GF-D8 (cell line): ENCODE measurements at regions not wholly inside any gene's neighbourhood (a gene's known extent, or its start where the extent isn't known, plus 50 kb on each side); places are given as distances from the start of the nearest gene placed in this dataset.
"Not testable (repeated sequence)": the region's sequence is repeated elsewhere in the genome, so short reads cannot be mapped to it uniquely, and the experiment has no call there.

Source experiments
- DNase-seq: peaks from one replicate; lab custom pipeline; 2025; lab: John Stamatoyannopoulos, UW

- DNase-seq = no peak
Measured at GRCh38 chr1:214715126-214715525, 112.1 kb downstream of the CENPF start.

GRCh38 chr1:214717351-214717750 lies 114.4 kb downstream of the CENPF start:
- no peak for DNase-seq

GRCh38 chr1:214718724-214719123 lies 115.7 kb downstream of the CENPF start:
- no peak for DNase-seq

DNA sequence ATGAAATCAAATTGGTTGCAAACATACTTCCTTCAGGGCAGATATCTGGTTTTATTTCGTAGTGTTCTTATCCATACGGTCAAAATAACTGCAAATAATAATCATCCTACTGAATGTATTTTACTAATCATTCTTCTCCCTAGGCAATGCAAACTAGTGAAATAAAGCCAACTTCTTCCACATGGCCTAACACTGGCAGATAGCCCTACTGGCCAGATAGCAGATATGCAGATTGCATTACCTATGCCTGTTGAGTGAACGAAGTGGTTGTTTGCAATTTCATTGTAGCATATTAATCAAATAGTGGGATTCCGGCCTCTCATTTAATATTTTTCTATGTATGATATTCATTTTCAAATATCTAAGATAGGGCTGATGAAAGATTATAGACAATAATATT lies 116.2 kb downstream of the CENPF start:
- no peak for DNase-seq

DNA sequence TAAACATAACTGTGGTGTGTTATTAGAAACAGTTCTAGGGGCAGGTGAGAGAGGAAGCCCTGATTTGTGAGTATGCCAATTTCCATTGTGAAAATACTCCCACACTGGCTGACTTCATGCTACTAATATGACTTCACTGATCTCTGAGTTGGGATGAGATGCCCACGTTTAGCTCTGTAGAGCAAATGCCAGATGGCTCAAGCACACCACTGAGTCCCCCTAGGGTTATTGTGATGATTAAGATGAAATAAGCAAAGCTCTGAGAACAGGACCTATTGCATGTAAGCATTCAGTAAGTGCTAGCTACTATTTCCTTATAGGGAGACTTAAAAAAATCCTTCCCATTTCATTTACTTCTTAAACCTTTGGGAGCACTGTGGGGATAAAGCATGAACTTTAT lies 117.6 kb downstream of the CENPF start:
- DNase-seq = no peak

- no peak for DNase-seq
Measured at GRCh38 chr1:214727274-214727673, 124.3 kb downstream of the CENPF start.

DNA sequence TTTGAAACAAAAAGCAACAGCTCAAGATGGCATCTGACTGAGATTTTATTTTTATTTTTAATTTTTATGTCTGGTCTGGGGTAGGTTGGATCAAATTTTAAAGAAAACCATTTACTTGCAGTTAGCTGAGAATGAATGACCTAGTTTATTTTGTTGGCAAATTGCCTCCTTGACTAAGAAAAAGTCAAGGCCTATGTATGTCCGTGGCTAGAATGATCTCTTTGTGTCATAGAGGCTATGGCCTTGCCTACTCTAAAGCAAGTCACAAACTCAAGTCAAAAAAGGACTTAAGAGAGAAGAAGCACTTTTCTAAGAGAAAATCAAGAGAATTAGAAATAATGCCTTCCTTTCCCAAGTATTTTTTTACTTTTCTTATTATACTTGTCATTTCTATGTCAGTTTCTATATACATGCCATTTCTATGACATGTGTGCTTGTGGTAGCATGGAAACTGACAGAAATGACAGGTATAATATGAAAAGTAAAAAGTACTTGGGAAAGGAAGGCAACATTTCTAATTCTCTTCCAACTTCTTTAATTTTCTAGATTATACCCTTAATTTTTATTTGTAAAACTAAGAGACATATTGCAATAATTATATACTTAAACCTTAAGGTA lies 136.7 kb downstream of the CENPF start:
- no peak for DNase-seq

- DNase-seq = no peak
Measured at GRCh38 chr1:214740471-214740870, 137.5 kb downstream of the CENPF start.

- DNase-seq = no peak
Measured at GRCh38 chr1:214747050-214747635, 144.1 kb downstream of the CENPF start.

GRCh38 chr1:214753236-214753852 lies 150.3 kb downstream of the CENPF start:
- DNase-seq = no peak

GRCh38 chr1:214761030-214761429 lies 158.0 kb downstream of the CENPF start:
- no peak for DNase-seq

DNA sequence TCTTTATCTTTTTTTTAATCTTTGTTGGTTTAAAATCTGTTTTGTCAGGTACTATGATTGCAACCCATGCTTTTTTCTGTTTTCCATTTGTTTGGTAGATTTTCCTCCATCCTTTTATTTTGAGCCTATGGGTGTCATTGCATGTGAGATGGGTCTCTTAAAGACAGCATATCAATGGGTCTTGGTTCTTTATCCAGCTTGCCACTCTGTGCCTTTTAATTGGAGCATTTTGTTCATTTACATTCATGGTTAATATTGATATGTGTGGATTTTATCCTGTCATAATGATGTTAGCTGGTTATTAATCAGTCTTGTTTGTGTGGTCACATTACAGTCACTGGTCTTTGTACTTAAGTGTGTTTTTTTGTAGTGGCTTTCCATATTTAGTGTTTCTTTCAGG lies 159.9 kb downstream of the CENPF start:
- no peak for DNase-seq

DNA sequence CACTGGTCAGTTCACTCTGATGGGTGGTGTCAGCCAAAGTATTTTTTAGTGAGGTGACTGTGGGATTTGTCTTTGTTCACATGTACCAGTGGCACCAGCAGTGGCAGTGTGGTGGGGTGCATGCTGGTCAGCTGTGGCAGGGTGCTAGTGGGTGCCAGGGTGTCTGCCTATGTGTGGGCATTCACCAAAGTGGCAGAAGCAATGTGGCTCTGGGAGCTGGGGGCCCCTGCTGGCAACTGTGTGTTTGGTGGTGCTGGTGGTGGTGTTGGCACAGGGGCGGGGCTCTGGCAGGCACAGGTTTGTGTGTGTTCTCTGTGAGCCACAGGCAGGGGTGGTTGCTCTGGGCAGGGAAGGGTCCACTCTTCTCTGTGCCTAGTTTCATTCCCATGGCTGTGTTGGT lies 161.5 kb downstream of the CENPF start:
- DNase-seq = no peak

DNA sequence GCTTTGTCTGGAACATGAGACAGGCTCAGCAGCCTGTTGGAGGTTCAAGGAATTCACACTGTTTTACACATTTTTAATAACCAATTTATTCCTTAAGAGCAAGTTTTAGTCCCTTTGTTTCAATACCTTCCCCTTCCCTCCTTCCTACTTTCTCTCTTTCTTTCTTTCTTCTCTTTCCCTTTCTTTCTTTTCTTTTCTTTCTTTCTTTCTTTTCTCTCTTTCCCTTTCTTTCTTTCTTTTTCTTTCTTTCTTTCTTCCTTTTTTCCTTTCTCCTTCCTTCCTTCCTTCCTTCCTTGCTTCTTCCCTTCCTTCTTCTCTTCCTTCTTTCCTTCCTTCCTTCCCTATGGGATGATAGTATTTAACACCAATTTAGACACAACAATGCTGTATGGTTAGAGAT lies 164.2 kb downstream of the CENPF start:
- no peak for DNase-seq

DNA sequence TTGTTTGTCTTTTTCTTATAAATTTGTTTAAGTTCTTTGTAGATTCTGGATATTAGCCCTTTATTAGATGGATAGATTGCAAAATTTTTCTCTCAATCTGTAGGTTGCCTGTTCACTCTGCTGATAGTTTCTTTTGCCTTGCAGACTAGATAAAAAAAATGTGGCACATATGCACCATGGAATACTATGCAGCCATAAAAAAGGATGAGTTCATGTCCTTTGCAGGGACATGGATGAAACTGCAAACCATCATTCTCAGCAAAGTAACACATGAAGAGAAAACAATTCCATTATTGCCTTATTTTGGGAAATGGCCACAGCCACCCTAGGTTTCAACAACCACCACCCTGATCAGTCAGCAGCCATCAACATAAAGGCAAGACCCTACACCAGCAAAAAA lies 166.7 kb downstream of the CENPF start:
- DNase-seq = not testable (repeated sequence)

DNA sequence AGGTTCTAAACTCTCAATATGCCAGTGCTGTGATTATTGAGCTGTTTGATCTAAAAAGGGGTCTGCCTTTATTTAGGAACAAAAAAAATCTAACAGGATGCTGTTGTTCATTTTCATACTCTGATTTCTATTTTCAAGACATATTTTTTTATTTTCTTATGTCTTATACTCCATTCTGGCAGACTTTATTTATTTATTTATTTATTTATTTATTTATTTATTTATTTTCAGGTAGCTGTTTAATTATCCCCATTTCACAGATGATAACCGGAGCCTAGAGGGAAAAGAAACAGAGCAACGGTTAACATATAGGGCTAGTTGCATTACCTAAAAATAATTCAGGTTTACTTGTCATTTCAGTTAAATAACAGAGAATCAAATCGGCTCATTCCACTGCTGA lies 174.4 kb downstream of the CENPF start:
- DNase-seq = no peak

DNA sequence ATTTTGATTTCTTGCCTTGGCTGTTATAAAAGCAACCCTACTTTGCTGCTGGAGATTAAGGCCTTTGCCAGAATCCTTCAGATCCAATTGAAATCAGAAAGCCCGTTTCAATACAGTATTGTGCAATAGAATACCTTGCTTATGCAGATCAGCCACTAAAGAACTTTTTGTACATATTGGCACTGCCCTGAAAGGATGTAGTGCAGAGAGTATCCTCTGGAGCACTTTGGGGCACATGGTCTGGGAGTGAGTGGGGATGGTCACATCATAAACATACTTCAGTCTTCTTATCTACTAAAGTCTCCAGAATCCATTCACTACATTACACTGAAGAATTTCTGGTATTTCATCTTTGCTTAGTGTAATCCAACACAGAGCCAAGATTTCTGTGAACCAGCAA lies 189.0 kb downstream of the CENPF start:
- no peak for DNase-seq

DNA sequence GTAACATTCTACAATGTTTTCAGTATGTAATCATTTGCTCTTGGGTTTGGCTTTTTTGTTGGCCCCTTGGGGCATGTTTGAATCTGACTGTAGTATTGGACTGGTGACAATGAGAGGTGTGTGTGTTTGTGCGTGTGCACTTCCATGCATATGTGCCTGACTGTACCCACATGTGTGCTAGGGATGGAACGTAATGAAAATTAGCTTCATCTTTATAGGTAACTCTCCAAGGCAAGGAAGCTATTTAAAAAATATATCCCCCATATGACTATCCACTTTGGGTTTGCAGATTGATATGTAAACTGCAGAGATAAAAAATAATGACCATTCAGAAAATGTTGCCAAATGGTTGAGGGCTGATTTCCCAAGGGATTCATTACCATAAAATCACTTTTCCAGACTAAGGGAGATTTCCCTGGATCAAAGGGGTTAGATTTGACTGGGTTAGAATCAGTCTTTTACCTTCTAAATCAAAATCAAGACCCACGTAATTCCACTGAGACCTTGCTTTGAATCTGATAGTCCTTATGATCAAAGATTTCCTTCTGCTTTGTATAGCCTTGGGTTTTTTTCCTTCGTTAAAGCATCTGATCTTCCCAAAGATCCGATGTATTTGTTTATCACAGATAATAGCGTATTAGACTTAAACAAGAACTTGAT lies 189.7 kb downstream of the CENPF start:
- DNase-seq = no peak

DNA sequence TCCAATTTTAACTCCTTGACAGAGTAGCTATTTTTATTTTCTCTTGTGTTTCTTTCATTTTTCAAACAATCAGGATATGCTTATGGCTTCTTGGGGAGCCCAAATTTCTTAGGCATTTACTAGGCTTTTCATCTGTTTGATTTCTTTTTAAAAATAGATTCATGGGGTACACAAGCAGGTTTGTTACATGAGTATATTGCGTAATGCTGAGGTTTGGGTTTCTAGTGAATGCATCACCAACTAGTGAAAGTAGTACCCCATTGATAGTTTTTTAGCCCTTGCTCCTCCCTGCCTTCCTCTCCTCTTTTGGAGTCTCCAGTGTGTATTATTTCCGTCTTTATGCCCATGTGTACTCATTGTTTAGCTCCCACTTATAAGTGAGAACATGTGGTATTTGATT lies 190.7 kb downstream of the CENPF start:
- no peak for DNase-seq

DNA sequence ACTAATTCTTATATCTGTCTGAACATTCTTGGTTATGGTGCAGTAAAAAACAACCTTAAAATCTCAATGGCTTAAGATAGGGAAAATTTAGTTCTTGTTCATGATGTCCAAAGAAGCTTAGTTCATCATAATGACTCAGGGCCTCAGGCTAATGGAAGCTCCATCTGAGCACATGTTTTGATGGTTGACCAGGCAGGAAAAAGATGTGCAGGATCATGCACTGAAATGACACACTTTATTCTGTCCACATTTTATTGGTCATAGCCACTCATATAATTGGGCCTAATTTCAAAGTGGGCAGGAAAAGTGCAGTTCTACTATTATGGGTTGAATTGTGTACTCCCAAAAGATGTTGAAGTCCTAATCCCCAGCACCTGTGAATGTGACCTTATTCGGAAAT lies 198.2 kb downstream of the CENPF start:
- no peak for DNase-seq

DNA sequence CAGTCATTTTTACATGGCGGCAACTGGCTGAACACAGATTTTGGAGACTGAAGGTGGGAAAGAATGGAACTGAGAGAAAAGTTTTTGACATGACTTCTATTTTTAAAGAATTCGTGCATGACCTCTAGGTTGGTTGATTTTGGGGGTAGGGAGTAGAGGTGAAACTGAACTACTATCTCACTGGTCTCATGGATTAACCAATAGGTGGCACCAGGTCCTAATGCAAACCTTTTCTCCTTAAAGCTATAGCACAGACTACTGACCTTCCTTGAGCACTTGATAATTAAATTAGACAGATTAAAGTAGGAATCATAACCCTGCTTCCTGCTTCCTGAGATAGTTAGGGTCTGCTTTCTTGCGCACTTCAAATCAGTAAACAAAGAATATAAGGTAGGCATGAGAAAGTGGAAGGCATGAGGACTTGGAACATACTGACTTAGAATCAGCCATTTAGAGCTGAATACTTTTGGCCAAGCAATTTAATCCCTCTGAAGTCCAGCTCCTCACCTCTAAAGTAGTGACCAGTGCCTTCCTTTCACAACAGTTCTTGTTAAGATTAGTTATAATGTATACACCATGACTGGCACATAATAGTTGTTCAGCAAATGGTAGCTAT lies 206.0 kb downstream of the CENPF start:
- DNase-seq = no peak

GRCh38 chr1:214816603-214817002 lies 213.6 kb downstream of the CENPF start:
- no peak for DNase-seq
